ENCODE measurements at regions not wholly inside any gene's neighbourhood (a gene's known extent, or its start where the extent isn't known, plus 50 kb on each side); places are given as distances from the start of the nearest gene placed in this dataset.
A peak's percentile ranks its signal among the peaks of the same experiment; 100 is the strongest.

DNA sequence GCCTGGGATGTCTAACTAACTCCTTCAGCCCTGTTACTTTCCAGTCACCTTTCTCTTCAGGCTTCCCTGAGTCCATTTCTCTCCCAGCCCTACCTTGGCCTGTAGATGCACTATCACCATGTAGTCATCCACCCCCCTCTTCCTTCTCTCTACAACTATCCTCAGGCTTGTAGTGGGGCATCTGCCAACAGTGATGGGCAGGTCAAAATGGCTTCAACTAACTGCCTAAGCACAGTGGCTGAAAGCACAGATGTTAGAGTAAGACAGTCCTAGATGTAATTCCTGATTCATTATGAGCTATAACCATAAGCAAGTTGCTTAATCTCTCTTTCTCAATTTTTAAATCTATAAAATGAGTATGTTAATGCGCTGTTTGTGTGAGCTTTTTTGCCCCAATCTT lies 133.6 kb upstream of the NAV3 start:
- no peak for DNase-seq
- Histone ChIP-seq H3K9ac (ENCODE audit: insufficient read depth in 1 of 2, low read length in 2 of 2) (no peak overlapping the region), H3K27ac (ENCODE audit: low read depth in 1 of 2, low read length in 1 of 2) (no peak overlapping the region), H3K4me1 (ENCODE audit: control insufficient read depth in 5 of 5, insufficient read depth in 5 of 5, low read length in 5 of 5) (no peaks in the 10 kb centered on the region), H3K27me3 (ENCODE audit: control insufficient read depth in 3 of 3, insufficient read depth in 3 of 3, low read length in 2 of 3) (no peaks in the 10 kb centered on the region), H3K36me3 (ENCODE audit: control insufficient read depth in 4 of 4, insufficient read depth in 4 of 4, low read length in 4 of 4) (no peaks in the 10 kb centered on the region), H3K9me3 (ENCODE audit: control insufficient read depth in 4 of 4, insufficient read depth in 3 of 4, low read length in 3 of 4) (no peaks in the 10 kb centered on the region), H3K4me3 (no peak overlapping the region)
- TF ChIP-seq, protein P1, sequence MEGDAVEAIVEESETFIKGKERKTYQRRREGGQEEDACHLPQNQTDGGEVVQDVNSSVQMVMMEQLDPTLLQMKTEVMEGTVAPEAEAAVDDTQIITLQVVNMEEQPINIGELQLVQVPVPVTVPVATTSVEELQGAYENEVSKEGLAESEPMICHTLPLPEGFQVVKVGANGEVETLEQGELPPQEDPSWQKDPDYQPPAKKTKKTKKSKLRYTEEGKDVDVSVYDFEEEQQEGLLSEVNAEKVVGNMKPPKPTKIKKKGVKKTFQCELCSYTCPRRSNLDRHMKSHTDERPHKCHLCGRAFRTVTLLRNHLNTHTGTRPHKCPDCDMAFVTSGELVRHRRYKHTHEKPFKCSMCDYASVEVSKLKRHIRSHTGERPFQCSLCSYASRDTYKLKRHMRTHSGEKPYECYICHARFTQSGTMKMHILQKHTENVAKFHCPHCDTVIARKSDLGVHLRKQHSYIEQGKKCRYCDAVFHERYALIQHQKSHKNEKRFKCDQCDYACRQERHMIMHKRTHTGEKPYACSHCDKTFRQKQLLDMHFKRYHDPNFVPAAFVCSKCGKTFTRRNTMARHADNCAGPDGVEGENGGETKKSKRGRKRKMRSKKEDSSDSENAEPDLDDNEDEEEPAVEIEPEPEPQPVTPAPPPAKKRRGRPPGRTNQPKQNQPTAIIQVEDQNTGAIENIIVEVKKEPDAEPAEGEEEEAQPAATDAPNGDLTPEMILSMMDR (IDR thresholded peaks at IDR 0.05; ENCODE audit: control extremely low read depth, extremely low read depth): no peak
- WGBS, 2 donors: 93 to 97% methylated on average over 1 of the region's 1 CpG
- ATAC-seq (ENCODE audit: insufficient read depth, low FRiP score): no peak

DNA sequence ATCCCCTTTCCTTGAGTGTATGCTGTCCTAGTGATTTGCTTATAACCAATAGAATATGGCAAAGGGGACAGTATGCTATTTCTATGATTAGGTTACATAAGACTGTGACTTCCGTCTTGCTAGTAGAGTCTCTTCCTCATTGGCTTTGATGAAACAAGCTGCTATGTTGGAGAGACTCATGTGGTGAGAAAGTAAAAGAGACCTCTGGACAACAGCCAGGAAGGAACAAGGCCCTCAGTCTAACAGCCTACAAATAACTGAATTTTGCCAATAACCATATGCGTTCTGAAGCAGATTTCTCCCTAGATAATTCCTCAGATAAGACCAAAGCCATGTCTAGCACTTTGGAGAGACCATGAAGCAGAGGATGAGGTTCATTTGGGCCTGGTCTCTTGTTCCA lies 134.5 kb upstream of the NAV3 start:
- WGBS, 2 donors: 76 to 85% methylated on average over 2 of the region's 2 CpGs
- TF ChIP-seq, protein P1 (IDR thresholded peaks at IDR 0.05; ENCODE audit: control extremely low read depth, extremely low read depth): no peak
- H3K4me1 ChIP-seq (ENCODE audit: control insufficient read depth in 5 of 5, insufficient read depth in 5 of 5, low read length in 5 of 5): no peaks in the 10 kb centered on the region
- ATAC-seq (ENCODE audit: insufficient read depth, low FRiP score): no peak
- no peaks in the 10 kb centered on the region for H3K27me3 ChIP-seq (ENCODE audit: control insufficient read depth in 3 of 3, insufficient read depth in 3 of 3, low read length in 2 of 3)
- H3K4me3 ChIP-seq: no peak overlapping the region
- no peaks in the 10 kb centered on the region for H3K9me3 ChIP-seq (ENCODE audit: control insufficient read depth in 4 of 4, insufficient read depth in 3 of 4, low read length in 3 of 4)
- no peak overlapping the region for H3K9ac ChIP-seq (ENCODE audit: insufficient read depth in 1 of 2, low read length in 2 of 2)
- DNase-seq: no peak
- H3K36me3 ChIP-seq (ENCODE audit: control insufficient read depth in 4 of 4, insufficient read depth in 4 of 4, low read length in 4 of 4): no peaks in the 10 kb centered on the region
- H3K27ac ChIP-seq (ENCODE audit: low read depth in 1 of 2, low read length in 1 of 2): no peak overlapping the region

DNA sequence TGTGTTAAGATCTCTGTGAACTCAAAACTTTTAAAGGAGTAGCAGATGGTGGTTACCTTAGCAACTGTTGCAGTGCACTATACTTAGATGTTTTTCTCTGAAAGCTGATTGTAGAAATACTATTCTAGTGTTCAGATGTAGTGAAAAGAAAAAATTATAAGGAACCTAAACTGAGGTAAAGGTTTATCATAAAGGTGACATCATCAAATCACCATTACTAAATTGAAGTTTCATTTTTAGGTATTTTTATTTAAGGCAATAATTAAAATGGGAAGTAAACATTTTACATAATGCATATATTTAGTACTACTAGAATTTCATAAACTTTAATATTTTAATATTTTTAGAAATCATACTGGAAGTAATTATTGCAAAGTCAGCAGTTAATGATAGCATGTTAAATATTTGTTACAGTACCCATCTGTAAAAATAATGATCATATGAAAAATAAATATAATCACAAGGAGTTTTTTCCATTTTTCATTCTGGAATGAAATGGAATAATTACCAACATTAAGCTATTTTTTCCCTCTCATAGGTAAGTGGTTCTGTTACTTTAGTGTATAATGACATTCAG lies 141.1 kb upstream of the NAV3 start:
- Histone ChIP-seq H3K9ac (ENCODE audit: insufficient read depth in 1 of 2, low read length in 2 of 2) (no peak overlapping the region), H3K9me3 (ENCODE audit: control insufficient read depth in 4 of 4, insufficient read depth in 3 of 4, low read length in 3 of 4) (no peaks in the 10 kb centered on the region), H3K36me3 (ENCODE audit: control insufficient read depth in 4 of 4, insufficient read depth in 4 of 4, low read length in 4 of 4) (no peaks in the 10 kb centered on the region), H3K4me1 (ENCODE audit: control insufficient read depth in 5 of 5, insufficient read depth in 5 of 5, low read length in 5 of 5) (peaks cover 0 to 35% (median 0%) of the 10 kb centered on the region in 5 donors), H3K27me3 (ENCODE audit: control insufficient read depth in 3 of 3, insufficient read depth in 3 of 3, low read length in 2 of 3) (no peaks in the 10 kb centered on the region), H3K4me3 (no peak overlapping the region), H3K27ac (ENCODE audit: low read depth in 1 of 2, low read length in 1 of 2) (no peak overlapping the region)
- ATAC-seq (ENCODE audit: insufficient read depth, low FRiP score) (no peak), DNase-seq (no peak)
- TF ChIP-seq, protein P1 (IDR thresholded peaks at IDR 0.05; ENCODE audit: control extremely low read depth, extremely low read depth): no peak

DNA sequence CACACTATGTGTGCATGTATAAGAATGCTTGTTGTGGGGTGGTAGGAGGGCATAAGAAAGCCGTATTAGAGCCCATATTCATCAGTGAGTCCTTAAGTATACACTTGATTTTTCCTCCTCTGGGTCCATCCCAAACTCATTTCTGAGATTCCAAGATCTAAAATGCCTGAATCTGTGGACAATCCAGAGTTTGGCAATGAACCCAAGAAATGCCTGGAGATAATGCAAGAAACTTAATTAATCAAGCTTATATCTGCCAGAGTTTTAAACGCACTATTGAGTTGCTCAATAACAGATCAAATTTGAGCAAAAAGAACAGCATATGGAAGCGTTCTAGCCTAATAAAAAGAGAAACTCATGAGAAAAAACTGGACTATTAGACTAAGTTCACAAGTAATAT lies 143.4 kb upstream of the NAV3 start:
- peaks cover 0 to 35% (median 0%) of the 10 kb centered on the region in 5 donors for H3K4me1 ChIP-seq (ENCODE audit: control insufficient read depth in 5 of 5, insufficient read depth in 5 of 5, low read length in 5 of 5)
- H3K9ac ChIP-seq (ENCODE audit: insufficient read depth in 1 of 2, low read length in 2 of 2): no peak overlapping the region
- H3K9me3 ChIP-seq (ENCODE audit: control insufficient read depth in 4 of 4, insufficient read depth in 3 of 4, low read length in 3 of 4): no peaks in the 10 kb centered on the region
- DNase-seq: peak; percentile 22 to 89 (median 85)
- H3K27ac ChIP-seq (ENCODE audit: low read depth in 1 of 2, low read length in 1 of 2): no peak overlapping the region
- WGBS, 2 donors: 69 to 81% methylated on average over 3 of the region's 3 CpGs
- H3K27me3 ChIP-seq (ENCODE audit: control insufficient read depth in 3 of 3, insufficient read depth in 3 of 3, low read length in 2 of 3): no peaks in the 10 kb centered on the region
- ATAC-seq (ENCODE audit: insufficient read depth, low FRiP score): no peak
- TF ChIP-seq, protein P1 (IDR thresholded peaks at IDR 0.05; ENCODE audit: control extremely low read depth, extremely low read depth): no peak
- H3K4me3 ChIP-seq: no peak overlapping the region
- H3K36me3 ChIP-seq (ENCODE audit: control insufficient read depth in 4 of 4, insufficient read depth in 4 of 4, low read length in 4 of 4): no peaks in the 10 kb centered on the region

Measured in lung (tissue), 11 donors.